ENCODE measurements at regions not wholly inside any gene's neighbourhood (a gene's known extent, or its start where the extent isn't known, plus 50 kb on each side); places are given as distances from the start of the nearest gene placed in this dataset.

- H3K36me3 ChIP-seq (ENCODE audit: low read depth): no peaks in the 10 kb centered on the region
- DNase-seq: no peak
- intact Hi-C loops (cut with DNase I, micrococcal nuclease): no loop called here
- no peaks in the 10 kb centered on the region for H3K9me3 ChIP-seq
- H3K4me3 ChIP-seq: no peak overlapping the region
- no peaks in the 10 kb centered on the region for H3K4me1 ChIP-seq (ENCODE audit: low read depth)
- no peak for ATAC-seq
- no peak for TF ChIP-seq CTCF (IDR thresholded peaks at IDR 0.05)
Measured at GRCh38 chr4:125732632-125733031, 417.9 kb downstream of the FAT4 start.

GRCh38 chr4:125734504-125734903 is 419.7 kb downstream of the FAT4 start:
- H3K4me3 ChIP-seq: no peak overlapping the region
- no peaks in the 10 kb centered on the region for H3K4me1 ChIP-seq (ENCODE audit: low read depth)
- TF ChIP-seq CTCF (IDR thresholded peaks at IDR 0.05): no peak
- no peaks in the 10 kb centered on the region for H3K9me3 ChIP-seq
- no peak for ATAC-seq
- H3K36me3 ChIP-seq (ENCODE audit: low read depth): no peaks in the 10 kb centered on the region
- intact Hi-C loops (cut with DNase I, micrococcal nuclease): no loop called here
- DNase-seq: no peak

- intact Hi-C loops (cut with DNase I, micrococcal nuclease): no loop called here
- TF ChIP-seq CTCF (IDR thresholded peaks at IDR 0.05): no peak
- H3K4me3 ChIP-seq: no peak overlapping the region
- ATAC-seq (no peak), DNase-seq (no peak)
- no peaks in the 10 kb centered on the region for H3K4me1 ChIP-seq (ENCODE audit: low read depth)
- no peaks in the 10 kb centered on the region for H3K9me3 ChIP-seq
- H3K36me3 ChIP-seq (ENCODE audit: low read depth): no peaks in the 10 kb centered on the region
Measured at GRCh38 chr4:125735102-125735501, 420.3 kb downstream of the FAT4 start.

GRCh38 chr4:125736057-125736456 is 421.3 kb downstream of the FAT4 start:
- no peaks in the 10 kb centered on the region for H3K4me1 ChIP-seq (ENCODE audit: low read depth)
- no peaks in the 10 kb centered on the region for H3K9me3 ChIP-seq
- no peak for TF ChIP-seq CTCF (IDR thresholded peaks at IDR 0.05)
- no peak for DNase-seq
- intact Hi-C loops (cut with DNase I, micrococcal nuclease): no loop called here
- H3K4me3 ChIP-seq: no peak overlapping the region
- H3K36me3 ChIP-seq (ENCODE audit: low read depth): no peaks in the 10 kb centered on the region
- no peak for ATAC-seq

GRCh38 chr4:125739760-125740159 is 425.0 kb downstream of the FAT4 start:
- no peak for ATAC-seq

More at GRCh38 chr4:125739760-125740159, 425.0 kb downstream of the FAT4 start:
- Histone ChIP-seq H3K9me3 (peaks cover 2% of the 10 kb centered on the region), H3K4me1 (ENCODE audit: low read depth) (no peaks in the 10 kb centered on the region), H3K4me3 (no peak overlapping the region), H3K36me3 (ENCODE audit: low read depth) (no peaks in the 10 kb centered on the region)
- no peak for DNase-seq
- intact Hi-C loops (cut with DNase I, micrococcal nuclease): no loop called here
- TF ChIP-seq CTCF (IDR thresholded peaks at IDR 0.05): no peak
